ENCODE measurements at regions not wholly inside any gene's neighbourhood (a gene's known extent, or its start where the extent isn't known, plus 50 kb on each side); places are given as distances from the start of the nearest gene placed in this dataset.

- TF ChIP-seq MXI1 (IDR thresholded peaks at IDR 0.05; ENCODE audit: low read depth, low read length) = no peak
- TF ChIP-seq HCFC1 (IDR thresholded peaks at IDR 0.05; ENCODE audit: low read length) = no peak
- TF ChIP-seq ATF2 (IDR thresholded peaks at IDR 0.05; ENCODE audit: low read length) = no peak
- no peak for TF ChIP-seq E4F1 (IDR thresholded peaks at IDR 0.05; ENCODE audit: borderline replicate concordance, partially characterized antibody)
- TF ChIP-seq CTCF (IDR thresholded peaks at IDR 0.05 in 2 of 3, conservative IDR thresholded peaks at IDR 0.05 in 1 of 3; ENCODE audit: control insufficient read depth in 2 of 3, extremely low read depth in 1 of 3, insufficient read depth in 1 of 3, low read depth in 3 of 3, low read length in 3 of 3) = no peak
Measured at GRCh38 chr12:5165296-5165970, 121.8 kb downstream of the KCNA5 start.

Data from GM12878 (cell line).